ENCODE measurements at regions not wholly inside any gene's neighbourhood (a gene's known extent, or its start where the extent isn't known, plus 50 kb on each side); places are given as distances from the start of the nearest gene placed in this dataset.
A peak's percentile ranks its signal among the peaks of the same experiment; 100 is the strongest.

DNA sequence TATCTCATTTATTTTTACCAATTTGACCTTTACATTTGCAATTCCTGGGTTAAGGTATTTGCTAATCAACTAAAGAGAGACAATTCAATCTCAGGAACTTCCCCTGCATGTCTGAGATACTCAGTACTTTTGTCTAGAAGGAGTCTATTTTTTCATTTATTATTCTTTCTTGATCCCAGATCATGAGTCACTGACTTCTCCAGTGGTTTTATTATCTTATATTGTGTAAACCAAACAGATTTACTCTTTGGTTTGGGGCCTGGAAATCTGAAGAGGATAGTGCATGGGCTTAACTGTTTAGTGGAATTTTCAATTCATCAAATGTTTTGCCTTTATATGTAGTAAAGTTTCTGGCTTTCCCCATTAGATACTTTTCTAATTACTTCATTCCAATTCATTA is 185.4 kb downstream of the ALG10B start:
- H3K27ac ChIP-seq (ENCODE audit: low read depth in 2 of 2, low read length in 2 of 2), result no peak overlapping the region
- no peaks in the 10 kb centered on the region for H3K36me3 ChIP-seq (ENCODE audit: control insufficient read depth in 2 of 3, insufficient read depth in 3 of 3, low read length in 3 of 3)
- peaks cover 0 to 10% (median 0%) of the 10 kb centered on the region in 3 donors for H3K9me3 ChIP-seq (ENCODE audit: control insufficient read depth in 2 of 3, insufficient read depth in 1 of 3, low read length in 3 of 3)
- intact Hi-C loops (cut with DNase I), result no loop called here
- no peak for FAIRE-seq
- H3K4me3 ChIP-seq (ENCODE audit: low read length in 3 of 3), result no peak overlapping the region
- H3K27me3 ChIP-seq (ENCODE audit: control insufficient read depth, insufficient read depth, low read length), result no peaks in the 10 kb centered on the region
- TF ChIP-seq, protein P1, sequence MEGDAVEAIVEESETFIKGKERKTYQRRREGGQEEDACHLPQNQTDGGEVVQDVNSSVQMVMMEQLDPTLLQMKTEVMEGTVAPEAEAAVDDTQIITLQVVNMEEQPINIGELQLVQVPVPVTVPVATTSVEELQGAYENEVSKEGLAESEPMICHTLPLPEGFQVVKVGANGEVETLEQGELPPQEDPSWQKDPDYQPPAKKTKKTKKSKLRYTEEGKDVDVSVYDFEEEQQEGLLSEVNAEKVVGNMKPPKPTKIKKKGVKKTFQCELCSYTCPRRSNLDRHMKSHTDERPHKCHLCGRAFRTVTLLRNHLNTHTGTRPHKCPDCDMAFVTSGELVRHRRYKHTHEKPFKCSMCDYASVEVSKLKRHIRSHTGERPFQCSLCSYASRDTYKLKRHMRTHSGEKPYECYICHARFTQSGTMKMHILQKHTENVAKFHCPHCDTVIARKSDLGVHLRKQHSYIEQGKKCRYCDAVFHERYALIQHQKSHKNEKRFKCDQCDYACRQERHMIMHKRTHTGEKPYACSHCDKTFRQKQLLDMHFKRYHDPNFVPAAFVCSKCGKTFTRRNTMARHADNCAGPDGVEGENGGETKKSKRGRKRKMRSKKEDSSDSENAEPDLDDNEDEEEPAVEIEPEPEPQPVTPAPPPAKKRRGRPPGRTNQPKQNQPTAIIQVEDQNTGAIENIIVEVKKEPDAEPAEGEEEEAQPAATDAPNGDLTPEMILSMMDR (IDR thresholded peaks at IDR 0.05; ENCODE audit: borderline replicate concordance, extremely low read depth, insufficient read depth), result no peak
- DNase-seq, result no peak
- H3K9ac ChIP-seq (ENCODE audit: low read length in 3 of 3), result no peak overlapping the region
- H3K4me1 ChIP-seq (ENCODE audit: control insufficient read depth in 2 of 3, insufficient read depth in 2 of 3, low read depth in 1 of 3, low read length in 3 of 3), result no peaks in the 10 kb centered on the region

DNA sequence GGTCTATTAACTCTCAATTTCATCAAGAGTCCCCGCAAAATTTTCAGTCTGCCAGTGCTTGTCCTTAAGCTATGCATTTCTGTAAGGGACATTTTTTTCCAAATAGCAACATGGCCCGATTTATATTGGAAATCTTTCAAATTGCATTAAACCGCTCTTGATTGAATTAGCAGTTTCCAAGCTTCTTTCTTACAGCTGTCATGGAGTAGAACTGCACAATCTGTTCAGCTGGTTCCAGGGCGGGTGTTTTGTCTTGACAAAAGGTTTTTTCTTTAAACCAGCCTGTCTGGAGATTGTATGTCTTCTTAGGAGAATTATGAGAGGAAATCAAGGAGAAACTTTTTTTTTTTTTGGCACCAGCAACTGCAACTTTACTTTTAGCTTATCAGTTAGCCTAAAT is 185.8 kb downstream of the ALG10B start:
- FAIRE-seq (no peak), DNase-seq (no peak)
- Histone ChIP-seq H3K27ac (ENCODE audit: low read depth in 2 of 2, low read length in 2 of 2) (no peak overlapping the region), H3K36me3 (ENCODE audit: control insufficient read depth in 2 of 3, insufficient read depth in 3 of 3, low read length in 3 of 3) (no peaks in the 10 kb centered on the region), H3K4me3 (ENCODE audit: low read length in 3 of 3) (no peak overlapping the region), H3K4me1 (ENCODE audit: control insufficient read depth in 2 of 3, insufficient read depth in 2 of 3, low read depth in 1 of 3, low read length in 3 of 3) (no peaks in the 10 kb centered on the region), H3K9me3 (ENCODE audit: control insufficient read depth in 2 of 3, insufficient read depth in 1 of 3, low read length in 3 of 3) (peaks cover 0 to 6% (median 0%) of the 10 kb centered on the region in 3 donors), H3K27me3 (ENCODE audit: control insufficient read depth, insufficient read depth, low read length) (no peaks in the 10 kb centered on the region), H3K9ac (ENCODE audit: low read length in 3 of 3) (no peak overlapping the region)
- intact Hi-C loops (cut with DNase I), result no loop called here
- TF ChIP-seq, protein P1 (IDR thresholded peaks at IDR 0.05; ENCODE audit: borderline replicate concordance, extremely low read depth, insufficient read depth), result no peak

DNA sequence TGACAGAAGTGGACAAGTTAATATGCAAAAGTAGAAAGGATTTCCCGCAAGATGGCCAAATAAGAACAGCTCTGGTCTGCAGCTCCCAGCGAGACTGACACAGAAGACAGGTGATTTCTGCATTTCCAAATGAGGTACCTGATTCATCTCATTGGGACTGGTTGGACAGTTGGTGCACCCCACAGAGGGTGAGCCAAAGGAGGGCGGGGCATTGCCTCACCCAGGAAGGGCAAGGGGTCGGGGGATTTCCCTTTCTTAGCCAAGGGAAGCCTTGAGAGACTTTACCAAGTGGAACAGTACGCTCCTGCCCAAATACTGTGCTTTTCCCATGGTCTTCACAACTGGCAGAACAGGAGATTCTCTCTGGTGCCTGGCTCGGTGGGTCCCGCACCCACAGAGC is 191.3 kb downstream of the ALG10B start:
- intact Hi-C loops (cut with DNase I), result no loop called here
- Histone ChIP-seq H3K9ac (ENCODE audit: low read length in 3 of 3) (no peak overlapping the region), H3K4me3 (ENCODE audit: low read length in 3 of 3) (no peak overlapping the region), H3K4me1 (ENCODE audit: control insufficient read depth in 2 of 3, insufficient read depth in 2 of 3, low read depth in 1 of 3, low read length in 3 of 3) (no peaks in the 10 kb centered on the region), H3K27ac (ENCODE audit: low read depth in 2 of 2, low read length in 2 of 2) (no peak overlapping the region), H3K36me3 (ENCODE audit: control insufficient read depth in 2 of 3, insufficient read depth in 3 of 3, low read length in 3 of 3) (no peaks in the 10 kb centered on the region), H3K9me3 (ENCODE audit: control insufficient read depth in 2 of 3, insufficient read depth in 1 of 3, low read length in 3 of 3) (no peaks in the 10 kb centered on the region), H3K27me3 (ENCODE audit: control insufficient read depth, insufficient read depth, low read length) (no peaks in the 10 kb centered on the region)
- TF ChIP-seq, protein P1 (IDR thresholded peaks at IDR 0.05; ENCODE audit: borderline replicate concordance, extremely low read depth, insufficient read depth), result no peak
- FAIRE-seq, result no peak
- no peak for DNase-seq

DNA sequence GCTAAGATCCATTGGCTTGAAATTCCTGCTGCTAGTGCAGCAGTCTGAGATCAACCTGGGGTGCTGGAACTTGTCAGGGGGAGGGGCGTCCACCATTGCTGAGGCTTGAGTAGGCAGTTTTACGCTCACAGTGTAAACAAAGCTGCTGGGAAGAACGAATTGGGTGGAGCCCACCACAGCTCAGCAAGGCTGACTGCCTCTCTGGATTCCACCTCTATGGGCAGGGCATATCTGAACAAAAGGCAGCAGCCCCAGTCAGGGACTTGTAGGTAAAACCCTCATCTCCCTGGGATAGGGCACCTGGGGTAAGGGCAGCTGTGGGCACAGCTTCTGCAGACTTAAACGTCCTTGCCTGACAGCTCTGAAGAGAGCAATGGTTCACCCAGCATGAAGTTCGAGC is 191.7 kb downstream of the ALG10B start:
- Histone ChIP-seq H3K27me3 (ENCODE audit: control insufficient read depth, insufficient read depth, low read length) (no peaks in the 10 kb centered on the region), H3K4me1 (ENCODE audit: control insufficient read depth in 2 of 3, insufficient read depth in 2 of 3, low read depth in 1 of 3, low read length in 3 of 3) (no peaks in the 10 kb centered on the region), H3K4me3 (ENCODE audit: low read length in 3 of 3) (no peak overlapping the region), H3K36me3 (ENCODE audit: control insufficient read depth in 2 of 3, insufficient read depth in 3 of 3, low read length in 3 of 3) (no peaks in the 10 kb centered on the region), H3K9ac (ENCODE audit: low read length in 3 of 3) (no peak overlapping the region), H3K9me3 (ENCODE audit: control insufficient read depth in 2 of 3, insufficient read depth in 1 of 3, low read length in 3 of 3) (no peaks in the 10 kb centered on the region), H3K27ac (ENCODE audit: low read depth in 2 of 2, low read length in 2 of 2) (no peak overlapping the region)
- intact Hi-C loops (cut with DNase I), result no loop called here
- no peak for FAIRE-seq
- TF ChIP-seq, protein P1 (IDR thresholded peaks at IDR 0.05; ENCODE audit: borderline replicate concordance, extremely low read depth, insufficient read depth), result no peak
- peak in 2 of 5 donors; percentile 1 to 9 for DNase-seq
